ENCODE measurements at regions not wholly inside any gene's neighbourhood (a gene's known extent, or its start where the extent isn't known, plus 50 kb on each side); places are given as distances from the start of the nearest gene placed in this dataset.

GRCh38 chr11:116287866-116288265, 484.9 kb downstream of the BUD13 start:
- Histone ChIP-seq H3K9ac (ENCODE audit: insufficient read depth, low read length) (no peak overlapping the region), H3K4me1 (ENCODE audit: control insufficient read depth, extremely low read depth, insufficient read depth, low read length) (no peaks in the 10 kb centered on the region), H3K4me2 (ENCODE audit: extremely low read depth, insufficient read depth, low read length) (no peak overlapping the region), H3K9me3 (ENCODE audit: control insufficient read depth, insufficient read depth, low read depth, low read length) (no peaks in the 10 kb centered on the region), H3K27ac (ENCODE audit: insufficient read depth, low read length) (no peak overlapping the region), H2AFZ (ENCODE audit: low read length) (no peak overlapping the region), H3K36me3 (ENCODE audit: control insufficient read depth, insufficient read depth, low read length) (no peaks in the 10 kb centered on the region), H3K27me3 (ENCODE audit: control insufficient read depth, insufficient read depth, low read length) (no peaks in the 10 kb centered on the region), H3K79me2 (ENCODE audit: control insufficient read depth, insufficient read depth, low read length) (no peaks in the 10 kb centered on the region), H4K20me1 (ENCODE audit: control insufficient read depth, extremely low read depth, insufficient read depth, low read length) (no peaks in the 10 kb centered on the region), H3K4me3 (replicated peaks in 1 of 4; ENCODE audit: control extremely low read depth in 1 of 4, insufficient read depth in 1 of 4, low read depth in 3 of 4, low read length in 4 of 4) (no peak overlapping the region)
- no peak for DNase-seq (ENCODE audit: low read depth in 2 of 2)
- TF ChIP-seq EZH2 (IDR thresholded peaks at IDR 0.05; ENCODE audit: low read length, missing control alignments) (no peak), CTCF (conservative IDR thresholded peaks at IDR 0.05 in 1 of 2, IDR thresholded peaks at IDR 0.05 in 1 of 2; ENCODE audit: low read depth in 1 of 2, low read length in 2 of 2) (no peak)

- Histone ChIP-seq H3K9ac (ENCODE audit: insufficient read depth, low read length) (no peak overlapping the region), H3K9me3 (ENCODE audit: control insufficient read depth, insufficient read depth, low read depth, low read length) (no peaks in the 10 kb centered on the region)
These were observed 487.8 kb downstream of the BUD13 start for GRCh38 chr11:116285026-116285425.

GRCh38 chr11:116283300-116283699, 489.5 kb downstream of the BUD13 start:
- no peaks in the 10 kb centered on the region for H3K36me3 ChIP-seq (ENCODE audit: control insufficient read depth, insufficient read depth, low read length)
- H2AFZ ChIP-seq (ENCODE audit: low read length): no peak overlapping the region
- TF ChIP-seq EZH2 (IDR thresholded peaks at IDR 0.05; ENCODE audit: low read length, missing control alignments): no peak
- no peak for DNase-seq (ENCODE audit: low read depth in 2 of 2)
- no peaks in the 10 kb centered on the region for H3K27me3 ChIP-seq (ENCODE audit: control insufficient read depth, insufficient read depth, low read length)
- H3K79me2 ChIP-seq (ENCODE audit: control insufficient read depth, insufficient read depth, low read length): no peaks in the 10 kb centered on the region
- no peaks in the 10 kb centered on the region for H3K4me1 ChIP-seq (ENCODE audit: control insufficient read depth, extremely low read depth, insufficient read depth, low read length)
- H3K9me3 ChIP-seq (ENCODE audit: control insufficient read depth, insufficient read depth, low read depth, low read length): no peaks in the 10 kb centered on the region
- no peak overlapping the region for H3K27ac ChIP-seq (ENCODE audit: insufficient read depth, low read length)
- H3K4me2 ChIP-seq (ENCODE audit: extremely low read depth, insufficient read depth, low read length): no peak overlapping the region
- H3K4me3 ChIP-seq (replicated peaks in 1 of 4; ENCODE audit: control extremely low read depth in 1 of 4, insufficient read depth in 1 of 4, low read depth in 3 of 4, low read length in 4 of 4): no peak overlapping the region
- no peak overlapping the region for H3K9ac ChIP-seq (ENCODE audit: insufficient read depth, low read length)
- no peaks in the 10 kb centered on the region for H4K20me1 ChIP-seq (ENCODE audit: control insufficient read depth, extremely low read depth, insufficient read depth, low read length)

More at GRCh38 chr11:116285026-116285425, 487.8 kb downstream of the BUD13 start:
- Histone ChIP-seq H3K4me2 (ENCODE audit: extremely low read depth, insufficient read depth, low read length) (no peak overlapping the region), H3K27ac (ENCODE audit: insufficient read depth, low read length) (no peak overlapping the region), H3K4me3 (replicated peaks in 1 of 4; ENCODE audit: control extremely low read depth in 1 of 4, insufficient read depth in 1 of 4, low read depth in 3 of 4, low read length in 4 of 4) (no peak overlapping the region), H3K27me3 (ENCODE audit: control insufficient read depth, insufficient read depth, low read length) (no peaks in the 10 kb centered on the region), H3K4me1 (ENCODE audit: control insufficient read depth, extremely low read depth, insufficient read depth, low read length) (no peaks in the 10 kb centered on the region), H2AFZ (ENCODE audit: low read length) (no peak overlapping the region), H4K20me1 (ENCODE audit: control insufficient read depth, extremely low read depth, insufficient read depth, low read length) (no peaks in the 10 kb centered on the region), H3K79me2 (ENCODE audit: control insufficient read depth, insufficient read depth, low read length) (no peaks in the 10 kb centered on the region), H3K36me3 (ENCODE audit: control insufficient read depth, insufficient read depth, low read length) (no peaks in the 10 kb centered on the region)
- TF ChIP-seq CTCF (conservative IDR thresholded peaks at IDR 0.05 in 1 of 2, IDR thresholded peaks at IDR 0.05 in 1 of 2; ENCODE audit: low read depth in 1 of 2, low read length in 2 of 2) (no peak), EZH2 (IDR thresholded peaks at IDR 0.05; ENCODE audit: low read length, missing control alignments) (no peak)
- no peak for DNase-seq (ENCODE audit: low read depth in 2 of 2)
